ENCODE measurements at regions not wholly inside any gene's neighbourhood (a gene's known extent, or its start where the extent isn't known, plus 50 kb on each side); places are given as distances from the start of the nearest gene placed in this dataset.

DNA sequence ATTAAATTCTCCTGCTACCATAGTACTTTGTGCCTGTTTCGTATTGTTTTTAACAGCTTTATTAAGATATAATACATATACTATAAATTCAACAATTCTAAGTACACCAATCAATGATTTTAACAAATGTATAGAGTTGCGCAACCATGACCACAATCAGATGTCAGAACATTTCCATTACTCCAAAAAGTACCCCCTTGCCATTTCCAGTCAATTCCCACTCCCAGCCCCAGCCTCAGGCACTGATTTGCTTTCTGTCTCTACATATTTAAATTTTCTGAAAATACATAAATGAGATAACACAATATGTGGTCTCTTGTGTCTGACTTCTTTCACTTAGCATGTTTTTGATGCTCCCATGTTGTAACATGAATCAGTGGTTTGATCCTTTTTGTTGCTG is 193.9 kb downstream of the FIGN start:
- ChIA-PET POLR2A (no interaction called here), CTCF (no interaction called here)
- no peak overlapping the region for H3K27ac ChIP-seq
- DNase-seq (ENCODE audit: low read depth in 1 of 2, low spot score in 1 of 2) (no peak), FAIRE-seq (no peak), ATAC-seq (no peak)
- TF ChIP-seq, protein P1, sequence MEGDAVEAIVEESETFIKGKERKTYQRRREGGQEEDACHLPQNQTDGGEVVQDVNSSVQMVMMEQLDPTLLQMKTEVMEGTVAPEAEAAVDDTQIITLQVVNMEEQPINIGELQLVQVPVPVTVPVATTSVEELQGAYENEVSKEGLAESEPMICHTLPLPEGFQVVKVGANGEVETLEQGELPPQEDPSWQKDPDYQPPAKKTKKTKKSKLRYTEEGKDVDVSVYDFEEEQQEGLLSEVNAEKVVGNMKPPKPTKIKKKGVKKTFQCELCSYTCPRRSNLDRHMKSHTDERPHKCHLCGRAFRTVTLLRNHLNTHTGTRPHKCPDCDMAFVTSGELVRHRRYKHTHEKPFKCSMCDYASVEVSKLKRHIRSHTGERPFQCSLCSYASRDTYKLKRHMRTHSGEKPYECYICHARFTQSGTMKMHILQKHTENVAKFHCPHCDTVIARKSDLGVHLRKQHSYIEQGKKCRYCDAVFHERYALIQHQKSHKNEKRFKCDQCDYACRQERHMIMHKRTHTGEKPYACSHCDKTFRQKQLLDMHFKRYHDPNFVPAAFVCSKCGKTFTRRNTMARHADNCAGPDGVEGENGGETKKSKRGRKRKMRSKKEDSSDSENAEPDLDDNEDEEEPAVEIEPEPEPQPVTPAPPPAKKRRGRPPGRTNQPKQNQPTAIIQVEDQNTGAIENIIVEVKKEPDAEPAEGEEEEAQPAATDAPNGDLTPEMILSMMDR (IDR thresholded peaks at IDR 0.05), result no peak
- peak; percentile 82 to 85; a peak in 3 of 4 replicates for TF ChIP-seq CEBPB (IDR thresholded peaks at IDR 0.05)
- no peak overlapping the region for H3K4me2 ChIP-seq
- no peak overlapping the region for H3K4me3 ChIP-seq
- WGBS (ENCODE audit: missing lambda C conversion rate), result 87% methylated on average over 2 of the region's 2 CpGs
- H3K9me3 ChIP-seq, result no peaks in the 10 kb centered on the region
- no peaks in the 10 kb centered on the region for H3K4me1 ChIP-seq

DNA sequence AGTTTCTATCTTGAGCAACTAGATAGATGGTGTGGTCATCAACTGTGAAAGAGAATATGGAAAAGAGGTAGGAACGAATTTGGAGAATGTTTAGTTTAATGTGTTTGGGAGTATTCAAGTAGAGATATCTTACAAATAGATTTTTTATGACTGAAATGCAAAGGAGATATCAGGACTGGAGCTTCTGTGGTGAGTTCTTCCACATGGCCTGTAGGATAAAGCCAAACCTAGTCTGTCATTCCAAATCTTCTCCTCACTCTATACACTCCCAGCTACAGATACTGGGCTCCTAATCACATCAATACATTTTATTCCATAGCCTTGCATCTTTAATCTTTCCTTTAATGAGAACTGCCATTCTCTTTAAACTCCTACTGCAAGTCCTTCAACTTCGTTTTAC is 194.3 kb downstream of the FIGN start:
- CTCF ChIA-PET, result no interaction called here
- ATAC-seq (no peak), DNase-seq (ENCODE audit: low read depth in 1 of 2, low spot score in 1 of 2) (no peak), FAIRE-seq (no peak)
- 80% methylated on average over 2 of the region's 2 CpGs for WGBS (ENCODE audit: missing lambda C conversion rate)
- no peak overlapping the region for H3K4me2 ChIP-seq
- no peaks in the 10 kb centered on the region for H3K4me1 ChIP-seq
- no peak for TF ChIP-seq HEYL (CRISPR knock-in tag; IDR thresholded peaks at IDR 0.05)
- no peak for TF ChIP-seq SREBF2 (IDR thresholded peaks at IDR 0.05)
- TF ChIP-seq RCOR1 (IDR thresholded peaks at IDR 0.05; ENCODE audit: low read depth, low read length), result no peak
- TF ChIP-seq ESRRA (IDR thresholded peaks at IDR 0.05; ENCODE audit: borderline replicate concordance, low read length), result no peak
- TF ChIP-seq RARB (CRISPR knock-in tag; IDR thresholded peaks at IDR 0.05), result no peak
- no peak for TF ChIP-seq ZC3H11A (IDR thresholded peaks at IDR 0.05)
- TF ChIP-seq POLR2AphosphoS2 (conservative IDR thresholded peaks at IDR 0.05; ENCODE audit: low read length), result no peak
- no peak for TF ChIP-seq HOXB13 (CRISPR knock-in tag; IDR thresholded peaks at IDR 0.05; ENCODE audit: low read depth)
- TF ChIP-seq EHMT2 (IDR thresholded peaks at IDR 0.05; ENCODE audit: low read depth), result no peak
- TF ChIP-seq FOSB (CRISPR knock-in tag; IDR thresholded peaks at IDR 0.05), result no peak
- no peak overlapping the region for H3K4me3 ChIP-seq
- POLR2A ChIA-PET, result no interaction called here
- H3K27ac ChIP-seq, result no peak overlapping the region
- no peaks in the 10 kb centered on the region for H3K9me3 ChIP-seq

DNA sequence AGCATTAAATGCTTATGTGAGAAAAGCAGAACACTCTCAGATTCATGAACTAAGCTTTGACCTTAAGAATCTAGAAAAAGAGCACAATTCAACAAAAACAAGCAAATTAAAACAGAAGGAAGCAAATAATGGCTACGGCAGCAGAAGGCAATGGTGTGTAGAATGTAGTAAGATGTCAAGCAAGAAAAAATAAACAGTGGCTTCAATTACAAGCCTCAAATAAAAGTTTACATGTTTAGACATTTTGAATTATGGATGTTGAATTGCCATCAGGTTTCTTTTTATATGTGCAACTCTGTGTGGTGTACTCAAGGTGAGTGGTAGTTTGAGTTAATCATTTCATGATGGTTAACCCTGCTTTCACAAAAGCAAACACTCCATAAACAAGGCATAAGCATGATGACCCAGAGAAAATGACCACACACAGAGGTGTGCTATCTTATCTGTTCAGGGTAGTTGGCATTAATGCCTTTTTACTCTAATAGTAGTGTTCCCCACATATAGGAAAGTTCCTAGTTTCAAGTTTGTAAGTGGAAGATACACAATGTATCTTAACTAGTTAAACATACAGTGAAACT is 207.1 kb downstream of the FIGN start:
- Histone ChIP-seq H3K27ac (no peak overlapping the region), H3K4me3 (no peak overlapping the region), H3K4me2 (peak overlapping the region; percentile 53), H3K4me1 (peaks cover 14% of the 10 kb centered on the region), H3K9me3 (peaks cover 7% of the 10 kb centered on the region; the same call in 1 of the 3 replicates)
- FAIRE-seq (no peak), ATAC-seq (peak; percentile 56 to 90; a peak in 4 of 6 replicates), DNase-seq (ENCODE audit: low read depth in 1 of 2, low spot score in 1 of 2) (peak in 1 of 2 experiments; percentile 67)
- ChIA-PET CTCF (no interaction called here), POLR2A (no interaction called here)
- TF ChIP-seq EHF (CRISPR knock-in tag; IDR thresholded peaks at IDR 0.05), result no peak
- TF ChIP-seq, protein P2, sequence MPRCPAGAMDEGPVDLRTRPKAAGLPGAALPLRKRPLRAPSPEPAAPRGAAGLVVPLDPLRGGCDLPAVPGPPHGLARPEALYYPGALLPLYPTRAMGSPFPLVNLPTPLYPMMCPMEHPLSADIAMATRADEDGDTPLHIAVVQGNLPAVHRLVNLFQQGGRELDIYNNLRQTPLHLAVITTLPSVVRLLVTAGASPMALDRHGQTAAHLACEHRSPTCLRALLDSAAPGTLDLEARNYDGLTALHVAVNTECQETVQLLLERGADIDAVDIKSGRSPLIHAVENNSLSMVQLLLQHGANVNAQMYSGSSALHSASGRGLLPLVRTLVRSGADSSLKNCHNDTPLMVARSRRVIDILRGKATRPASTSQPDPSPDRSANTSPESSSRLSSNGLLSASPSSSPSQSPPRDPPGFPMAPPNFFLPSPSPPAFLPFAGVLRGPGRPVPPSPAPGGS (IDR thresholded peaks at IDR 0.05), result 0 out of 3 replicates have a peak, but pooled peaks have one; percentile 29
- 0 out of 5 replicates have a peak, but pooled peaks of 1 of the 2 experiments have one; percentile 21 for TF ChIP-seq RAD21 (conservative IDR thresholded peaks at IDR 0.05 in 1 of 2, IDR thresholded peaks at IDR 0.05 in 1 of 2)
- TF ChIP-seq KDM5A (IDR thresholded peaks at IDR 0.05), result no peak
- no peak for TF ChIP-seq NPAS2 (CRISPR knock-in tag; IDR thresholded peaks at IDR 0.05; ENCODE audit: borderline replicate concordance)
- no peak for TF ChIP-seq BHLHE40 (IDR thresholded peaks at IDR 0.05; ENCODE audit: low read depth, low read length)
- TF ChIP-seq, protein P3, sequence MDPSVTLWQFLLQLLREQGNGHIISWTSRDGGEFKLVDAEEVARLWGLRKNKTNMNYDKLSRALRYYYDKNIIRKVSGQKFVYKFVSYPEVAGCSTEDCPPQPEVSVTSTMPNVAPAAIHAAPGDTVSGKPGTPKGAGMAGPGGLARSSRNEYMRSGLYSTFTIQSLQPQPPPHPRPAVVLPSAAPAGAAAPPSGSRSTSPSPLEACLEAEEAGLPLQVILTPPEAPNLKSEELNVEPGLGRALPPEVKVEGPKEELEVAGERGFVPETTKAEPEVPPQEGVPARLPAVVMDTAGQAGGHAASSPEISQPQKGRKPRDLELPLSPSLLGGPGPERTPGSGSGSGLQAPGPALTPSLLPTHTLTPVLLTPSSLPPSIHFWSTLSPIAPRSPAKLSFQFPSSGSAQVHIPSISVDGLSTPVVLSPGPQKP (IDR thresholded peaks at IDR 0.05; ENCODE audit: low read depth, low read length), result no peak
- TF ChIP-seq CEBPB (IDR thresholded peaks at IDR 0.05), result 0 out of 4 replicates have a peak, but pooled peaks of 1 of the 2 experiments have one; percentile 26
- no peak for TF ChIP-seq FOSL2 (IDR thresholded peaks at IDR 0.05)
- TF ChIP-seq FOSL2 (CRISPR knock-in tag; IDR thresholded peaks at IDR 0.05), result peak; percentile 3; the same call in 1 of the 2 replicates
- TF ChIP-seq HOXB5 (CRISPR knock-in tag; IDR thresholded peaks at IDR 0.05), result no peak
- no peak for TF ChIP-seq RARB (CRISPR knock-in tag; IDR thresholded peaks at IDR 0.05)
- 0 out of 3 replicates have a peak, but pooled peaks have one; percentile 5 for TF ChIP-seq SMC3 (IDR thresholded peaks at IDR 0.05)
- no peak for TF ChIP-seq HEYL (CRISPR knock-in tag; IDR thresholded peaks at IDR 0.05)
- TF ChIP-seq RFX5 (IDR thresholded peaks at IDR 0.05), result no peak
- peak; percentile 70 for TF ChIP-seq GATA3 (IDR thresholded peaks at IDR 0.05; ENCODE audit: borderline replicate concordance)
- 6% methylated on average over 1 of the region's 1 CpG for WGBS (ENCODE audit: missing lambda C conversion rate)

Data from A549 (cell line).